ENCODE measurements at regions not wholly inside any gene's neighbourhood (a gene's known extent, or its start where the extent isn't known, plus 50 kb on each side); places are given as distances from the start of the nearest gene placed in this dataset.

DNA sequence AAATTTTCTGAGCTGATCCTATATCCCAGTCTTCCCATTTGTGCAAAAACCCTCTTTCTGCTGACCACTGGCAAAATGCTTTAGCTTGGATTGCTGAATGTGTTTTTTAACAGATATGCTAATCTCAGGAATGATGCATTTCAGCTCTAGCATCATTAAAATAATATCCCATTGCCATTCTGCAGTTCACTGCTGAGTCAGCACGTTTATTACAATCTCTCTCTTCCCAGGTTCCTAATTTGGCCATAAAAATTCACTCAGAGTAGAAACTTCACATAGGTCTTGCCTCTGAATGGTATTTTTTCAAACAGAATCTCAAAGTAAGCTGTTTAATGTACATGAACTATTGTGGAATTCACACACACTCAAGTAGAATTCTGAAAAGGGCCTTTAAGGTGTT, 509.6 kb upstream of the SUCLG2 start:
- TF ChIP-seq CTCF (IDR thresholded peaks at IDR 0.05) (no peak), POLR2AphosphoS5 (IDR thresholded peaks at IDR 0.05) (no peak)
